GM23248 (cell line): ENCODE measurements at regions not wholly inside any gene's neighbourhood (a gene's known extent, or its start where the extent isn't known, plus 50 kb on each side); places are given as distances from the start of the nearest gene placed in this dataset.

Experiments
- EZH2 ChIP-seq: fragments of 200-600 bp; sonication (generic); IDR thresholded peaks from 2 replicates; pipeline ENCODE4 v1.6.1; 2018; ENCODE audit warnings: antibody characterized with exemption, mild to moderate bottlenecking; ENCODE audit not compliant: insufficient read depth, poor library complexity, severe bottlenecking
- EZH2phosphoT487 ChIP-seq: fragments of 200-600 bp; sonication (generic); IDR thresholded peaks from 2 replicates; pipeline ENCODE4 v1.6.1; 2018; ENCODE audit warnings: antibody characterized with exemption, moderate library complexity, mild to moderate bottlenecking, low read depth; ENCODE audit not compliant: insufficient read depth

DNA sequence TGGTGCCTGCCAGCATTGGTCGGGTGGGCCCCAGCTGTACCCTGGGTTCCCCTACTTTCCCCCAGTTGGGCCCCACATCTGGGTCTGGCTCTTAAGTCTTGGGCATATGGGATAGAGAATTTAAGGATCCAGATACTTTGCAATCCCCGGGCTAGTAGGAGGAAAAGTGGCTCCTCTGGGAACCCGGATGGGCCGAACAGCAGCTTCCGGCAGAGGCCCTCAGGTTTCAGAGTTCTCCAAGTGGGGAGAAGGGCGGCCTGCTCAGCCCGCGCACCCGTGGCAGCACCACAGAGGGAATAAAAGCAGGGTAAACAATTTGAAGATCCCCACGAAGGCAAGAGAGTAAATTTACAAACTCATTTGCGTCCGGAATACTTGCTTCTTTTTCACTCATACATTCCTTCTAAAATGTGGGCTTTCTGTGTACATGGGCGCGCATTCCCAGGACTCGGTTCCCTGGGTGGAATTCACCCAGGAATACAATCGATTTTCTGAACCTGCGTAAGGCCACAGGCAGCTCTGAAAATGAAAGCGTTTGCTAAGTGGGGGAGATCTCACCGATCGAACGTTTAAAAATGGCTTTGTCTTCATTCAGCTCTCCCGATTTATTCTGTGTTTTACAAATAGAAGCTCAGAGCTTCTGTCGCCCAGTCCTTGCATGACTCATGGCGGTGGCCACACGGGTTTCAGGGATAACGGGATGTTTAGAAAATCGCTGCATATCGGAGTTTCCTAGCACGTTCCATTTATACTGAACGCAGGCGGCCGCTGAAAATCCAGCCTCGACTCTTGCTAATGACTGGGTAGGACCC lies 74.0 kb upstream of the POLG start:
- TF ChIP-seq EZH2phosphoT487: peak; percentile 47; the same call in 1 of the 2 replicates
- TF ChIP-seq EZH2: peak; percentile 63
